HepG2 (cell line): ENCODE measurements at regions not wholly inside any gene's neighbourhood (a gene's known extent, or its start where the extent isn't known, plus 50 kb on each side); places are given as distances from the start of the nearest gene placed in this dataset.

Experiments
- ATAC-seq: fragments of 200-7000 bp; cut with Tn5 transposase; 3 replicates; pipeline ENCODE4 v1.9.1; 2020; ENCODE audit warnings: mild to moderate bottlenecking, moderate library complexity
- BruUV-seq: library from RNA; stranded (reverse); fragments of 400-500 nt; replicated peaks from 2 replicates; lab custom pipeline; 2021; lab: Mats Ljungman, UMichigan
- CTCF ChIA-PET: fragments of 300-600 bp; formaldehyde crosslinking; extraction: SDS; loops from one replicate; lab custom pipeline; 2021; ENCODE audit warnings: low total read pairs, inconsistent platforms, low intra/inter-chr PET ratio; lab: Yijun Ruan, JAX
- POLR2A ChIA-PET: fragments of 350-600 bp; sonication (Branson Sonifier 250); formaldehyde crosslinking; loops from one replicate; lab custom pipeline; 2020; ENCODE audit warnings: antibody characterized with exemption, inconsistent platforms; lab: Yijun Ruan, JAX
- DNase-seq: peaks from one replicate; pipeline ENCODE4 v3.0.0-alpha.2; 2015; ENCODE audit warnings: low spot score
- FAIRE-seq: peaks from 3 replicates; lab custom pipeline; 2011; peaks lifted over from hg19 to GRCh38; lab: Jason Lieb, UNC
- H2AFZ ChIP-seq: one replicate; pipeline ENCODE4 v1.6.1; 2011; ENCODE audit warnings: low read length, inconsistent platforms
- H3K27ac ChIP-seq: fragments of 300-600 bp; 3 replicates; pipeline ENCODE4 v1.8.0; 2011; ENCODE audit warnings: mixed run types, mild to moderate bottlenecking, mixed read lengths, low read length, inconsistent platforms; ENCODE audit not compliant: insufficient read depth; ENCODE audit errors: extremely low read length
- H3K27me3 ChIP-seq, 2 experiments: fragments of 200-600 bp in 1 of 2; 2 replicates in 1 of 2; 3 replicates in 1 of 2; pipeline versions ENCODE4 v1.6.0 to v1.8.0; 2011; ENCODE audit warnings: low read length in 2 of 2, mild to moderate bottlenecking in 2 of 2, moderate library complexity in 2 of 2, inconsistent platforms in 1 of 2; ENCODE audit not compliant: insufficient read depth in 2 of 2, control insufficient read depth in 1 of 2
- H3K36me3 ChIP-seq, 2 experiments: fragments of 200-600 bp in 1 of 2; replicated peaks in 1 of 2; 2 replicates in 1 of 2; 3 replicates in 1 of 2; pipeline versions ENCODE4 v1.5.1 to v1.8.0; 2011; ENCODE audit warnings: low read length in 2 of 2, inconsistent platforms in 1 of 2; ENCODE audit not compliant: insufficient read depth in 2 of 2, control insufficient read depth in 1 of 2
- H3K4me1 ChIP-seq: 2 replicates; pipeline ENCODE4 v1.5.1; 2012; ENCODE audit warnings: low read length, inconsistent platforms; ENCODE audit not compliant: insufficient read depth
- H3K4me2 ChIP-seq: 2 replicates; pipeline ENCODE4 v1.6.0; 2011; ENCODE audit warnings: low read depth, low read length, inconsistent platforms
- H3K4me3 ChIP-seq, 3 experiments: fragments of 200-600 bp in 1 of 3; sonication (generic), shearing (Covaris generic) in 1 of 3; replicated peaks in 1 of 3; 2 replicates each; pipeline ENCODE4 v1.5.1; 2011 to 2016; ENCODE audit warnings: low read length in 3 of 3, inconsistent platforms in 2 of 3, low read depth in 2 of 3, mild to moderate bottlenecking in 2 of 3, control low read depth in 1 of 3, mixed read lengths in 1 of 3; ENCODE audit not compliant: insufficient read depth in 1 of 3
- H3K79me2 ChIP-seq: one replicate; pipeline ENCODE4 v1.6.1; 2011; ENCODE audit warnings: low read length, inconsistent platforms; ENCODE audit not compliant: insufficient read depth
- H3K9ac ChIP-seq: 2 replicates; pipeline ENCODE4 v1.6.0; 2011; ENCODE audit warnings: mild to moderate bottlenecking, low read depth, low read length, inconsistent platforms; ENCODE audit not compliant: insufficient read depth
- H3K9me3 ChIP-seq: 2 replicates; pipeline ENCODE4 v1.5.1; 2012; ENCODE audit warnings: mild to moderate bottlenecking, low read length
- H4K20me1 ChIP-seq: 2 replicates; pipeline ENCODE4 v1.6.0; 2011; ENCODE audit warnings: inconsistent platforms, mild to moderate bottlenecking, low read length, moderate library complexity; ENCODE audit not compliant: insufficient read depth
- CCAR2 ChIP-seq: fragments of 200-400 bp; formaldehyde crosslinking; optimal IDR thresholded peaks from 2 replicates; pipeline ENCODE3; 2018; ENCODE audit warnings: low read depth, mild to moderate bottlenecking, low read length, moderate library complexity
- MAFF ChIP-seq: IDR thresholded peaks from 2 replicates; pipeline ENCODE4 v1.6.1; 2011; ENCODE audit warnings: low read depth, low read length, improper control_type of control experiment
- MAFK ChIP-seq, 2 experiments: IDR thresholded peaks in 1 of 2; conservative IDR thresholded peaks in 1 of 2; 2 replicates each; pipeline ENCODE4 v1.6.1; 2011; ENCODE audit warnings: improper control_type of control experiment in 2 of 2, low read length in 2 of 2
- ZNF260 ChIP-seq: sonication (generic); formaldehyde crosslinking; IDR thresholded peaks from 2 replicates; pipeline ENCODE4 v1.4.0; 2020; ENCODE audit warnings: missing genetic modification reagents, low read depth, mild to moderate bottlenecking, borderline replicate concordance
- ZNF460 ChIP-seq: sonication (generic); formaldehyde crosslinking; IDR thresholded peaks from 2 replicates; pipeline ENCODE4 v1.5.1; 2020; ENCODE audit warnings: missing genetic modification reagents, mild to moderate bottlenecking, borderline replicate concordance
- WGBS: methylation state at CpG from one replicate; pipeline ENCODE4 v1.1.6; 2017; ENCODE audit warnings: low lambda C conversion rate; 5-methylcytosine and 5-hydroxymethylcytosine counted together
- in situ Hi-C: cut with HindIII; loops from 2 replicates; pipeline ENCODE4 v1.10.0; 2017; ENCODE audit warnings: low pct_unique_long_range_greater_than_20kb; ENCODE audit not compliant: extremely low pct_ligation_motif_present
- intact Hi-C: fragments of 100-400 bp; cut with micrococcal nuclease; formaldehyde crosslinking; loops from one replicate; pipeline ENCODE4 v1.10.0; 2022; ENCODE audit not compliant: unreplicated experiment

DNA sequence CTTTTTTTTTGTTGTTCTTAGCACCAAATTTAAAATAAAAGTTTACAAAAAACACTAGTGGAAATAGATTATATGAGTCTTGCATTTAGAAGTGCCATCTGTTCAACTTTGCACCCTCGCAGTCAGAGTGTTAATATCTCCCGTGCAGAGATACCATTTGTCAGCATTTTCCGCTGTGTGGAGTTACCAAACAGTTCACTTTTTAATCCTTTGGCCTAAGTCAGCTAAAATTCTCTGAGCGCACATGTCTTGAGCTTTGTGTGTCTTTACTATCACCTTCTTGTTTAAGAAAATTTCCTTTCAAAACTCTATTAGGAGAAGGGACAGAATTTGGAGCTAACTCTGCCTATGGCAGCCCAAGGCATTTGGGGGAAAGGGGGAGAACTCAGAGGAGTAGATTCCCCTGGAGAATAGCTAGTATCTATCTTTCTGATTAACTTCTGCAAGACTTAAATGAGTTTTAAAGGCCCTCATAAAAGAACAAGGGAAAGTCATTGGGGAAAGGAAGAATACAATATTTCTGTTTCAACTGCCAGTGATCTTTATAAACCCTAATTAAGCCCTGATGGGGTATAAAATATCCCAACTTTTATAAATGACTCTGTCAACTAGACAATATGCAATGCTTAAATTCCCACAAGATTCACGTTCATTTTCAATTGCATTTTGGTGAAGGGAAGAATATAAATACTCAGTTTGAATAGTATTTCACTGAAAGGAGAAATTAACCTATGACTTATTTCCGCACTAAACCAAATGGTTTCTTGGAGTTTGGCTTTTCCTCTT, 114.9 kb upstream of the RAB11FIP2 start:
- in situ Hi-C loops (no loop called here), intact Hi-C loops (no loop called here)
- no peak for DNase-seq
- no peak overlapping the region for H3K27ac ChIP-seq
- peak; percentile 55; the same call in 1 of the 2 replicates for TF ChIP-seq MAFF
- TF ChIP-seq ZNF260 (CRISPR knock-in tag) = no peak
- peak in 1 of 2 experiments; percentile 67; a peak in 3 of 4 replicates for TF ChIP-seq MAFK (conservative IDR thresholded peaks at IDR 0.05 in 1 of 2, IDR thresholded peaks at IDR 0.05 in 1 of 2; ENCODE audit: low read length in 2 of 2)
- no peak for TF ChIP-seq CCAR2
- no peak overlapping the region for H3K9ac ChIP-seq
- H3K79me2 ChIP-seq = no peaks in the 10 kb centered on the region
- H3K27me3 ChIP-seq = peaks cover 0 to 5% of the 10 kb centered on the region in 2 experiments; a peak in 1 of 5 replicates
- BruUV-seq = no TSS peak
- H3K4me2 ChIP-seq = no peak overlapping the region
- H3K9me3 ChIP-seq = no peaks in the 10 kb centered on the region
- no peak overlapping the region for H3K4me3 ChIP-seq
- no peak for FAIRE-seq
- no peaks in the 10 kb centered on the region for H3K36me3 ChIP-seq
- no peaks in the 10 kb centered on the region for H3K4me1 ChIP-seq
- CTCF ChIA-PET = no interaction called here
- WGBS = 25% methylated on average over 6 of the region's 6 CpGs
- POLR2A ChIA-PET = no interaction called here
- no peaks in the 10 kb centered on the region for H4K20me1 ChIP-seq
- H2AFZ ChIP-seq = no peak overlapping the region
- ATAC-seq = no peak

DNA sequence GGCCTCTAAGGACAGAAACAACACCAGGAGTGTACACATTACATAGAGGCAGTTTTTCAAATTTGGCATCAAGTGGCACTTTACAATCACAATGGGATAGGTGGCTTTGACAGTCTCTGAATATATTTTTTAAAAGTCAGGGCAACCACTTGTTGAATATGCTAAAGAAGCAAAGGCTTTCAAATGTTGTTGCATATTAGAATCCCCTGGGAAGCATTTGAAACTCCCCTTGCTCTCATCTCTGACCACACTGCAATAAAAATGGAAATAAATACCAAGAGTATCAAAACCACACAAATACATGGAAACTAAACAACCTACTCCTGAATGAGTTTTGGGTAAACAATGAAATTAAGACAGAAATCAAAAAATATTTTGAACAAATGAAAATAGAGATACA, 106.5 kb upstream of the RAB11FIP2 start:
- H3K36me3 ChIP-seq = no peaks in the 10 kb centered on the region
- no peaks in the 10 kb centered on the region for H3K9me3 ChIP-seq
- intact Hi-C loops = no loop called here
- no peak for FAIRE-seq
- DNase-seq = no peak
- ChIA-PET CTCF (no interaction called here), POLR2A (no interaction called here)
- TF ChIP-seq ZNF460 = no peak
- H3K4me3 ChIP-seq = no peak overlapping the region
- in situ Hi-C loops = no loop called here
- no peaks in the 10 kb centered on the region for H3K27me3 ChIP-seq
- no peak overlapping the region for H2AFZ ChIP-seq
- BruUV-seq = no TSS peak
- no peak overlapping the region for H3K9ac ChIP-seq
- H3K79me2 ChIP-seq = no peaks in the 10 kb centered on the region
- no peaks in the 10 kb centered on the region for H3K4me1 ChIP-seq
- no peak for ATAC-seq
- H3K4me2 ChIP-seq = no peak overlapping the region
- H4K20me1 ChIP-seq = no peaks in the 10 kb centered on the region
- no peak overlapping the region for H3K27ac ChIP-seq
